ENCODE measurements at regions not wholly inside any gene's neighbourhood (a gene's known extent, or its start where the extent isn't known, plus 50 kb on each side); places are given as distances from the start of the nearest gene placed in this dataset.

DNA sequence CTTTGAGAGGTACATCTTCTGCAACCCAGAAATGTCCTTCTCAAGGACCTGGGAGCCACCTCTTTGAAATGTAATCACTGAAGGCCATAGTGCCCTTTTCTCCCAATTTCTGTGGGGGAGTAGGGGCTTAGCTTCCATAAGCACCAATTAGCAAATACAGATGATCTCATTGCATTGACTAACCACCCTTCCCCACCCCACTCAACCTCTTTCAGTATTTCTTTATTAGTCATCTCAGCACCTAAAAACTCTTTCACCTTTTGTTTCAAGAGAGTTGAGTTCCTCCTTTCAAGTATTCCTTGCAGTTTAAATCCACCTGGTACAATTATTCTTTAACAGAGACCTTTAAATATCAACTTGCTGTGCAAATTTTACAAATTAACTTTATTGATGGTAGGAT, 1011.8 kb upstream of the CDH2 start:
- no peak overlapping the region for H3K27ac ChIP-seq
- no peak for TF ChIP-seq ZFX (IDR thresholded peaks at IDR 0.05)

DNA sequence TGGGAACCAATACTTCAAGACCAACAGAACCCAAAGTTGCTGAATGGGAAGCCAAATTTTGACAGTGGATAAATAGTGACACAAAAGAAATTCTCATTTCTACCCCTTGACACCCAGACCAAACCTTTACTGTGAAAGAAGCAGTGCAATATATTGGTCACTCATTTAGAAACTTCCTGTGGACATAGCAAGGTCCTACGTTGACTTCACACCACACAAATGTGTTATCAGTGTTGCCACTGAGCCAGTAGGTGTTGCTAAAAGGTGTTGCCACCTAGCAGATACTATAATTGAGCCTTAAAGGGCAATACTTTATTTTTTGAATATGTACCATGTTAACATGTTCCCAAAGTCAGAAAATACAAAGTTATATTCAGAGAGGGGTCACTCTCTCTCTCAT, 1008.9 kb upstream of the CDH2 start:
- H3K27ac ChIP-seq: no peak overlapping the region
- TF ChIP-seq ZFX (IDR thresholded peaks at IDR 0.05): no peak

DNA sequence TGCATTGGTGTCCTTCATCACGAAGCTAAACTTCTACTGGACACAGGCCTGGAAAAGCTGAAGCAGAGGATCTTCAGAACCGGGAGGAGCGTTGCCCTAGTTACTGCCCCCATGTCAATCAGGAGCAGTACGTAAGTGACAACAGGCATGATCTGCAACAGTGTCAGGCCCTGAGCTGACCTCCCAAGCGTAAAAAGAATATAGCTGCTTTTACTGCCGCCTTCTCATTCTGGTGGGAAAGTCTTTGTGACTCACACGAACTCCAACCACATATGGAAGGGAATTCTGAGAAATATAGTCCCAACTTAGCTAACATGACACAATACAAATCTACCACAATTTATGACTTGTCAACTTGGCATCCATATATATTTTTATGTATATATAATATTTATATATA, 1007.7 kb upstream of the CDH2 start:
- TF ChIP-seq, protein P1, sequence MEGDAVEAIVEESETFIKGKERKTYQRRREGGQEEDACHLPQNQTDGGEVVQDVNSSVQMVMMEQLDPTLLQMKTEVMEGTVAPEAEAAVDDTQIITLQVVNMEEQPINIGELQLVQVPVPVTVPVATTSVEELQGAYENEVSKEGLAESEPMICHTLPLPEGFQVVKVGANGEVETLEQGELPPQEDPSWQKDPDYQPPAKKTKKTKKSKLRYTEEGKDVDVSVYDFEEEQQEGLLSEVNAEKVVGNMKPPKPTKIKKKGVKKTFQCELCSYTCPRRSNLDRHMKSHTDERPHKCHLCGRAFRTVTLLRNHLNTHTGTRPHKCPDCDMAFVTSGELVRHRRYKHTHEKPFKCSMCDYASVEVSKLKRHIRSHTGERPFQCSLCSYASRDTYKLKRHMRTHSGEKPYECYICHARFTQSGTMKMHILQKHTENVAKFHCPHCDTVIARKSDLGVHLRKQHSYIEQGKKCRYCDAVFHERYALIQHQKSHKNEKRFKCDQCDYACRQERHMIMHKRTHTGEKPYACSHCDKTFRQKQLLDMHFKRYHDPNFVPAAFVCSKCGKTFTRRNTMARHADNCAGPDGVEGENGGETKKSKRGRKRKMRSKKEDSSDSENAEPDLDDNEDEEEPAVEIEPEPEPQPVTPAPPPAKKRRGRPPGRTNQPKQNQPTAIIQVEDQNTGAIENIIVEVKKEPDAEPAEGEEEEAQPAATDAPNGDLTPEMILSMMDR (conservative IDR thresholded peaks at IDR 0.05): no peak
- no peak for TF ChIP-seq ZFX (IDR thresholded peaks at IDR 0.05)
- H3K27ac ChIP-seq: no peak overlapping the region

DNA sequence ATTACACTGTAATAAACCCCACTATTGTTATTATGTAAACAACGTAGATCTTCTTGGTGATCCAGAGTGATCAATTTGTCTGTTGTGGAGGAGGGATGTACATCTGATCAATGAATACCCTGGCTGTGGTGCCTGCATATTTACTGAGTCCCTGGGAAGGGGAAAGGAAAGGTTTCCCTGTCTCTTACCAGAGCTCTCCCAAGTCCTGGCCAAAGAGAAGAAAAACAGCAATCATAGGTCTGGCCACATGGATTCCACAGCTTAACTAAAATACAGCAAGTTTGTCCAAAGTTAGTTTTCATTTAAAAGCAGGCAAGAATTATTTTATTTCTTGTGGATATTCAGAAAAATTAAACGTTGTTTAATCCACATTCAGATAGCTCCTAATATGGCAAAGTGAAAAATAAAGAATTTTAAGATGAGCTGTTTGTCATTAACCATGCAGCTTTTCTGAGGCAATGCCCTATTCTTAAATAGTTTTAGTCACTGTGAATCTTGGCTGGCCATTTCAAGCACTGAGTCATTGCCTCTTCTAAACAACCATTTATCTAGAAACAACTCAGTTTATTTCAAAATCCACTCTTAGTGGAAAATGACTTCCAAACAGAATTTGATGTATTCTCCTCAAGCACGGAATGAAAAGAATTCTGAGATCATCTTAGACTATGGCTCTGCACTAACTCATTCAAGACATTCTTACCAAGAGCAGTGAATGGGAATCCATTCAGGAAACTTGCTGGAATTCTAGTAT, 1004.4 kb upstream of the CDH2 start:
- no peak for TF ChIP-seq ZFX (IDR thresholded peaks at IDR 0.05)
- TF ChIP-seq, protein P1 (conservative IDR thresholded peaks at IDR 0.05): no peak
- no peak overlapping the region for H3K27ac ChIP-seq

DNA sequence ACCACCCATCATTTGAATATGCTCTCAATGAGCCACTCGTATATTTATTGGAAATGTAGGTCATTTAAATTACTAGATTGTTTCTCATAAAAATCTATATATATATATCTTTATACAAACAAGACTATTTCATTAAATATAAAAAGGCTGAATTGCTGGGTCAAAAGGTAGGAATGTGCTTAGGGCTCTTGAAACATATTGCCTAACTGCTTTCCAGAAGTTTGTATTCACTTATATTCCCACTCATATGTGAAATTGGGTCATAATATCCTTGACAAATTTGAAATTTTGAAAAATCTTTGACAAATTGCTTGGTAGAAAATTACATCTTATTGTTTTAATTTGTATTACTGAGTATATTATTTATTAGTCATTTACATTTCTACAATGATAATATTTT, 999.8 kb upstream of the CDH2 start:
- no peak overlapping the region for H3K27ac ChIP-seq
- TF ChIP-seq, protein P1 (conservative IDR thresholded peaks at IDR 0.05): no peak
- no peak for TF ChIP-seq ZFX (IDR thresholded peaks at IDR 0.05)

DNA sequence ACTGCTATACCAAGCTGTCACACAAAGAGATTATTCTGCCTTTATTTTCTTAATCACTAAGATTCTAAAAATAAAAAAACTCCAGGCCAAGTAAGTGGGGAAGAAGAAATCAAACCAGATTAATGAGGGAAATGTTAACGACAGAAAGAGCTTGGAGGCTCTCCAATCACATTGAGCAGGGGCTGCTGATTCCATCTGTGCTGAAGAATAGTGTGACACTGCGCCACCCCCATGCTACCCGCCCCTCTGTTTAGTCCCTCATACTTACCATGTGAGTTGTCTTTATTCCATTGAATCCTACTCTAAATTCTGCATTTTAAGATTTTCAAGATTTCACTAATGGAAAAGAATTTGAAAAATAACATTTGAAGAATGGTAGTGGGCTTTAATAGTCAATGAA, 998.0 kb upstream of the CDH2 start:
- no peak overlapping the region for H3K27ac ChIP-seq
- TF ChIP-seq, protein P1 (conservative IDR thresholded peaks at IDR 0.05): no peak
- TF ChIP-seq ZFX (IDR thresholded peaks at IDR 0.05): no peak

DNA sequence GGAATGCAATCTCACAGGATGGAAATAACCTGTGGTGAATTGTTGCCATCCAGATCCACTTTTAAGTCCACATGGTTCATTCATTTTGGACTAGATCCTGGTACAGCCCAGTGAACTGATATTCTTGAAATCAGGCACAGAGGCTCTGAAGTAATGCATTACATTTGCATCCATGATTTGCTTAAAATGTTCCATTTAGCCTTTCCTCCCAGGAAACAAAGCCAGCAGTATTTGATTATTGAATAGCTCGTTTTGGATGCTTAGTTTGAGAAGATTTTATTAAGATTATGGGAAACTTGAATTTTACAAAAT, 995.8 kb upstream of the CDH2 start:
- H3K27ac ChIP-seq: no peak overlapping the region
- TF ChIP-seq, protein P1 (conservative IDR thresholded peaks at IDR 0.05): no peak
- no peak for TF ChIP-seq ZFX (IDR thresholded peaks at IDR 0.05)

DNA sequence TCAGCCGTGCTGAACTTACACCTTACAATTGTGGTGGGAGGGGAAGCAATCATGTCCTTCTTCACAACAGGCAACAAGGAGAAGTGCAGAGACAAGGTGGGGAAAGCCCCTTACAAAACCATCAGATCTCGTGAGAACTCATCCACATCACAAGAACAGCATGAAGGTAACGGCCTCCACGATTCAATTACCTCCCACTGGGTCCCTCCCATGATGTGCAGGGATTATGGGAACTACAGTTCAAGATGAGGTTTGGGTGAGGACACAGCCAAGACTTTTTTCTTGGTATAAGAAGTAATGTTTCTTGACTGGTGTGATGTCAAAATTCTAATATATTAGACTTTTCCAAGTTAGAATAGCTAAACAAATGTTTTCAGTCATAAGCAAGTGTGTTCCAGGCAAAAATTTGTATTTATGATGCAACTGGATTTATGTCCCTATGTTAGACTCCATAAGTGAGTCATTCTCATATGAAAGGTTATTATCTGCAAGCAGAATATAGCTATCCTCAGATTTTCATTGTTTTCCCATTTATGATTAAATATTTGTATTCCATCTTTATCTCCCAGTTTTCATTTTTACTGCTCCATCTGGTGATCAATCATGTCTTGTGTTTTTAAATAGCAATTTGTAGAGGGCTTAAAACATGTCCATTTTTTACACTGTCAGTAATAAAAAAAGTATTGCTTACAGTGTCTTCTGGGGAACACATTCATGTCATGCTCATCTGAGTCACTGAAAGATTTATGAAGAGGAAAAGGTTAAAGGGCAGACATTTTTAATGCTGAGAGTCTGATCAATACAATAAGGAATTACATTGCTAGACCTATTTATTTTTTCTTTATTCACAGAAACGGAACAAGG, 995.2 kb upstream of the CDH2 start:
- no peak for TF ChIP-seq ZFX (IDR thresholded peaks at IDR 0.05)
- TF ChIP-seq, protein P1 (conservative IDR thresholded peaks at IDR 0.05): no peak
- no peak overlapping the region for H3K27ac ChIP-seq
